Activated T-cell treated with anti-CD3 and anti-CD28 coated beads, Interleukin-2, amount 50 U/mL, for 48 hours (primary cell): ENCODE measurements at regions not wholly inside any gene's neighbourhood (a gene's known extent, or its start where the extent isn't known, plus 50 kb on each side); places are given as distances from the start of the nearest gene placed in this dataset.

Experiments used
- DNase-seq, 2 experiments: peaks; one replicate each; pipeline ENCODE4 v3.0.0-alpha.2; 2020

GRCh38 chr5:167773668-167774301 lies 517.7 kb upstream of the WWC1 start:
- DNase-seq, result no peak

GRCh38 chr5:167777746-167778145 lies 513.7 kb upstream of the WWC1 start:
- no peak for DNase-seq

DNA sequence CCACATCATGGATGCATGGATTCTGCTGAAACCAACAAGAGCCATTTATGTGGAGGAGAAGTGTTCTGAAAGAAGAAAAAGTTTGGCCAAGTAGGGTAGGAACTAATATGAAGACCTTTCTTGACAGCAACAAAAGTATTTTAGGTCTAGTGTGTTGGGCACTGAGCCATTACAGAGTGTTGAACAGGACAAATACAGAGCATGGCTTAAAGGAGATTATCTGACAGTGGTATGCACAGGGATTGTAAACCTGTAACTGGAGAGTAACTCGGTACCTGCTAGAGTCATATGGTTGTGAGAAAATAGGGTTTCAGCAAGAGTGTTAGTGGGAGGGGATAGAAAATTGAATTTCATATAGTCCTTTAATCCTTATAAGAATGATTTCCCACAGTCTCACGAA lies 513.2 kb upstream of the WWC1 start:
- DNase-seq, result no peak

DNA sequence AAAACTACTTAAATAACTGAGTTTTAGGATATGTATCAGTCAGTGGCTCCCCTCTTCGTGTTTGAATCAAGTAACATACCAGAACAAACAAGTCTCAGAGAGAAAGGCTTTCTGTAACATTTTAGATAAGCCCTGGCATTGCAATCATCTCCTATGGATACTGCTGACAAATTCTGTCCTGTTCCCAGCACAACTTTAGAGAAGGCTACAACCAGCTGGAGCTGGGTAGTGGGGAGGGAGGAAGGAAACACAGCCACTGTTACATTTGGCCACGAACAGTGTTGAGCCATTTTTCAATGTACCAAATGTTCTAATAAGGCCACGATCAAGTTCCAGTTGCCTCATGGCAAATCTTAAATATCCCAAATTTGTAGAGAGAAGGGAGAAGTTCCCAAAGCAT lies 511.8 kb upstream of the WWC1 start:
- DNase-seq, result no peak

- no peak for DNase-seq
Observed at GRCh38 chr5:167780177-167780576, 511.3 kb upstream of the WWC1 start.

GRCh38 chr5:167783145-167783817 lies 508.2 kb upstream of the WWC1 start:
- DNase-seq, result no peak

DNA sequence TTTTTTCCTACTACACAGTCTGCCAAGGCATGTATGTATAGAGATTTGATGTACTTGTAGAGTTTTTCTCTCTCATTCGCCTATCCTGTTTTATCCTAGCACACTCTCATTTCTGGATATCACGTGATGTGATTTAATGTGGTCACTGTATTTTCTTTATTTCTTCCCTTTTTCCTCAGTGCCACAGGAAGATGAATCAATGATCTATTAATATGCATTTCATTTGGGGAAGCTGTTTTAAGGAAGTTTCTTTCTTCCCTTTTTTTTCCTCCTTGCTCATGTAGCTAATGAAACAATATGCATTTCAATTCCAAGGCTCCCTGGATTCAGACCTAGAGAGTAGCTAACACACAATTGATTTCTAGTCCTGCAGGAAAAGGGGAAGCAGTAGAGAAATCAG lies 506.3 kb upstream of the WWC1 start:
- DNase-seq, result no peak

GRCh38 chr5:167785901-167786300 lies 505.5 kb upstream of the WWC1 start:
- DNase-seq, result no peak

DNA sequence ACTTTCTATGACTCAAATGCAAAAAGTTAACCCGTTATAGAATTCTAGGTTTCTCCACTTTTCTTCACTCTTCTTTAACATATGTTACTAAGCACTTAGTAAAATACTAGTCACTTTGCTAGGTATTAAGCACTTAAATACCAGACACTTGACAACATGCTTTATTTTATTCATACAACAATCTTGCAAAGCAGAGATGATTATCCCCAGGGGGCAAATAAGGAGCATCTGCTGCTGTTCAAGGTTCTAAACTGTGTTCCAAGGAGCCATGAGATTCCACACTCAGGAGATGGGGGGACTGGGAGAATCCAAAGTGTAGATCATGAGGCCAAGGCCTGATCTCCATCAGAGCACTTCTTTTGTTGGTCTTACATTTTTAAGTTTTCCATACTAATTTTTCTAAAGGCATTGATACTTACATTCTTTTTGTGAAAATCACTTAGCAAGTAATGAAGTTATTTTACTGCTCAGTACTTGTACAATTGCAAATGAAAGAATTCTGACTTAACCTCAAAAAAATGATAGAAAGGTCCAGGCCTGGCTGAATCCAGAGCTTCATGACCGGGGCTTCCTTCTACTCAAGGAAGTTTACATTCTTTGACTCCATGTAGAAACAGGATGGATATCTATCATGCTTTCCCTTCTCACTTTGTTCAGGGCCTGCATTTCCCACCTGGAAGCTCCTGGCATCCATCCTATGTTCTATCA lies 504.4 kb upstream of the WWC1 start:
- no peak for DNase-seq

- no peak for DNase-seq
Observed at GRCh38 chr5:167790045-167790444, 501.4 kb upstream of the WWC1 start.

DNA sequence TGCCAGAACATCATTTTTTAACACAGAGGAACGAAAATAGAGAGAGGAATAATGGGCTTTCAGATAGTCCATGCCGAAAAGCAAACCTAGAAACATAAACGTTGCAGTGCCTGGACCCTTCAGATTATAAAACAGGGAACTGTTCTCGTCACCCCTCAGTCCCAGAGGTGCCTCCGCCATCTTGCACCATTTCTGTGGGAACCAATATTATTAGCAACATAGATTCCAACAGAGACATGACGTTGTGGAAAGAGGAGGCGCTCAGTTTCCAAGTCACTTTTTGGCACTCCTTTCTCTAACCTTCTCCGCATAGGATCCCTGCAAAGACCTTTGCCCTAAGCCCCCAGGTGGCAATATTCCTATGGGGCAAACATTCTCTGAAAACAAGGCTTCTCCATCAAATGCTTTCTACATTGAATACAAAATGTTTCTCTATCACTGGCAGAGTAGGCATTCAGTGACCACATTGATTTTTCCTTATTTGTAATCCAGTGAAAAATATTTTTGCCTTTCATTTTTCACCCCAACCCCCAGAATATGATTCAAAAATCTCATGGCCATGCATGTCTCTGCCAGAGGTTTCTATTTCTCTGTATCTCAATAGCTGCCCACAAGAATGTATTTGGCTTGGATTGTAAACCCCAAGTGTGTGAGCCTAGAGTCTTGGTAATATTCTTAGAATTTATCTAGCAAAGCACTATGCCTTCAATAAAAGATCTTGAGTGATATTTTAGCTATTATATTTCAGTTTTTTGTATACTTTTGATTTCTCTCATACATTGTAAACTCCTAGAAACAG lies 500.8 kb upstream of the WWC1 start:
- no peak for DNase-seq

DNA sequence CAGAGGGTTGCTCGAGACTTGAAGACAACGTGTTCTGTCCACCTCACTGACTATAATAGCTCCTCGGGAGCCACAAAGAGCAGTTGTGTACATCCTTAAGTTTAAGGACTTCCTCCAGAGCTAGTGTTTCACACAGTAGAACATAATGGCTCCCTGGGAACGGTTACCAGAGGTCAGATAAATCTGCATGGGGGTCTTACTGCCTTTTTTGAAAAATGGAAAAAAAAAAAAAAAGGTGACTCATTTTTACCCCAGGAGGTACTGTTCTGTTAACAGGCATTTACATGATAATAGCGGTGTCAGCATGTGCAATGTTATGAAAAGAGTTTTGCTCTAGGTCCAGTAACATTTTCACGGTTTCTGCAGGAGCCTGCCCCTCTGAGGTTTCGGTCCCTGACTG lies 498.9 kb upstream of the WWC1 start:
- DNase-seq, result no peak

- DNase-seq, result no peak
Observed at GRCh38 chr5:167793700-167794099, 497.7 kb upstream of the WWC1 start.

DNA sequence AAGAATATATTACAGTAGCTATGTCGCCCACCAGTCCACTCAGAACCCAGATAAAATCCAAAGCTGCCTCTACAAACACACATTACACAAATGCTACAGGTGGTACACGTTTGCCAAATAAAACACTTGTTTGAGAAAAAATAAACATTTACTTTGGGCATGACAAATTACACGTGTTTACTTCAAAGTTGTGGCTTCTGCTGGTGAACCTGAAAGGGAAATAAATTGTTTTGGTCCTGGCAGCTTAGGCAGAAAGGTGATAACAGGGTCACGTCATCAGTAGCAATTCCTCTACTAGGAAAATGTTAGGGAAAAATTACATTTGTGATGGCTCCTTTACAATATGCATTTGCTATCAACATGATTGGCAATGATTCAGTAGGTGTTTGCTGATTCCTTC lies 497.3 kb upstream of the WWC1 start:
- DNase-seq, result no peak

GRCh38 chr5:167796672-167797071 lies 494.8 kb upstream of the WWC1 start:
- DNase-seq, result no peak

GRCh38 chr5:167797933-167798332 lies 493.5 kb upstream of the WWC1 start:
- no peak for DNase-seq

DNA sequence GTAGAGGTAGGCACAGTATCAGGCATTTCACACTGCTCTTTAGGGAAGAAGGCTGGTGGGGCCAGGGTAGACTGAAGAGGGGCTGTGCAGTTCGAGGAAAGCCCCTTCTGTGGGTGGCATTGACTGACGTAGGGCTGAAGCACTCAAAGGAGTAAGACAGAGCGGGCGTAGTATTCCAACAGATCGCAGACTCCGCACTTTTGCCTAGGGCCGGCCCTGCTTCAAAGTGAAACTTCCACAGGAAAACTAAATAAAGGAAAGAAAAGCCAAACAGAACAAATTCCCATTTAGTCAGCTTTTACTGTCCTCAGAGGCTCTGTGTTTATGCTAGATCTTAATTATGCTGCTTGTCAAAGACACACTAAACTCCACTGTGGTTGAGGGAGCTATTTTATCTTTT lies 493.0 kb upstream of the WWC1 start:
- DNase-seq, result no peak

GRCh38 chr5:167800427-167800826 lies 491.0 kb upstream of the WWC1 start:
- DNase-seq, result no peak

DNA sequence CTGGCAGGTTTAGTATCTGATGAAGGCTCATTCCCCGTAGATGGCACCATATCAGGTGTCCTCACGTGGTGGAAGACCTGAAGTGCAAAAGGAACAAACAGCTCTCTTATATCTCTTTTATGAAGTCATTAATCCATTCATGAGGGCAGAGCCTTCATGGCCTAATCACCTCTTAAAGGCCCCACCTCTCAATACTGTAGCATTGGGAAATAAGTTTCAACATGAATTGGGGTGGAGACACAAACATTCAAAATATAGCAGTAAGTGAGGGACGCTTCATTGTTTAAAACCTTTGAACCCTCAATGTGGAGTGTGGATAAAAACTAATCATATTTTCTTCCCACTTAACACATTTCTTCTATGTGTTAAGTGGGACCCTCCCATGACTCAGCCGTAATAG lies 489.4 kb upstream of the WWC1 start:
- no peak for DNase-seq

DNA sequence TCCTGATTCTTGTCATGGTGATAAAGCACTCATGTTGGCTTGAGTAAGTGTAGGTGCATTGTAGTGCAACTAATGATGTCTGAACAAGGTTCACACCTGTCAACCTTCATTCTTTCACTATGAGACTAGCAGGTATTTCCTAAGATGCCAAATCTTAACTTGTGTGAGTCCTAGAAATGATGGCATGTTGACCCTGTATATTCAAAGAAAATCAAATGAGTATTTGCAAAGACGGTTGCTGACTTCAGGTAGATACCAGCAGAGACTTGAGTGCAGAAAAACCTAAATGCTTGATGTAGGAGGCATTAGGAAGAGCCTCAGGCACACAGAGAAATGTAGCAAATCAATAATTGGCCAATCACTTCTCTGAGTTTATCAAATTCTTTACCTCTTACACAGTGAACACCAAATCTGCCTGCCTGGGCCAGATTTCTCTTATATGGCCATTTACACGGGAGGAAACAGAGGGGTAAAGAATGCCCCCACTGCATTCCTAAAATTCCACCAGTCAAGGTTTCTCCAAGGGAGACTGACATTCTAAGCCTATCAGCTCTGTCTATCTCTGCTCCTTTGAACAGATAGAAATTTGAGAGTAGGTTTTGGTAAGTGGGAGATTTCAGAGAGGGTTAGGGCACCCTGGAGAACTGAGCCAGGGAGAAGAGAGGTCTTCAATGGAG lies 488.6 kb upstream of the WWC1 start:
- no peak for DNase-seq

DNA sequence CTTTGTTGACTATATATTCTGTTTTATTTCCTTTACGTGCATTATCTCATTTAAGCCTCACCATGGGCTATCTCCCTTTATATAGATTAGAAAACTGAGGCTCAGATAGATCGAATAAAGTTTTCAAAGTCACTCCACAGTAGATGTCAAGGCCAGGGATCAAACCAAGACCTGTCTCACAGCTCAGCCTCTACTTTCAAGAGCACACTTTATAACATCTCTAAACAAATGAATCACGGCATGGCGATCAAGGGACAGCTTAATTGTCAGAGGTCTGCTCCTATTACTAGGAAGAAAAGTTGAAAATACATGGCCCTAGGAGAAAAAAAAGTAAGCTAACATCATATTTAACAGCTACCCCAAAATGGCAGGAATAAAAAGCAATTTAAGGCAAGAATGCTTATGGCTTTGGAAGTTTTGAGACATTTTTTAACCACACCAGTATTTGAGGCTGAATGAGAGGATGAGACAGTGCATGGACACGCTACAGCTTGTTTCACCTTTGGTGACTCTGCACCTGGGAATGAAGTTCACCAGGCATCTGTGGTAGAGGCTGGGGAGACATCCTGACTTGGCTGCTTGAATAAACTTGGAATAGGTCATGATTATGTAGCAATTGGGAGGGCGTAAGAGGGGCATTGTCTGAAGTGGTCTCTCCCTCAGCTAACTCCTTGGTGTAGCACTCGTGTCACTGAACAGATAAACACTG lies 486.8 kb upstream of the WWC1 start:
- DNase-seq, result no peak

GRCh38 chr5:167810573-167810972 lies 480.9 kb upstream of the WWC1 start:
- no peak for DNase-seq
